OCI-LY1 (cell line): ENCODE measurements at regions not wholly inside any gene's neighbourhood (a gene's known extent, or its start where the extent isn't known, plus 50 kb on each side); places are given as distances from the start of the nearest gene placed in this dataset.

Experiments used
- H2AFZ ChIP-seq: fragments of 200-600 bp; sonication (generic), shearing (Covaris generic); 2 replicates; pipeline ENCODE4 v1.6.0; 2014; ENCODE audit warnings: antibody characterized with exemption, mild to moderate bottlenecking, low read length
- H3F3A ChIP-seq: fragments of 200-600 bp; sonication (generic), shearing (Covaris generic); 2 replicates; pipeline ENCODE4 v1.6.0; 2014; ENCODE audit warnings: mild to moderate bottlenecking, antibody characterized with exemption, low read length, moderate library complexity; ENCODE audit not compliant: insufficient read depth
- H3K27ac ChIP-seq: fragments of 200-600 bp; sonication (generic); 2 replicates; pipeline ENCODE4 v1.5.1; 2014; ENCODE audit warnings: low read length, mixed run types, mild to moderate bottlenecking, low read depth; ENCODE audit not compliant: poor library complexity, severe bottlenecking
- H3K27me3 ChIP-seq: fragments of 200-600 bp; sonication (generic); 2 replicates; pipeline ENCODE4 v1.6.0; 2014; ENCODE audit warnings: antibody characterized with exemption, mild to moderate bottlenecking, low read length, moderate library complexity; ENCODE audit not compliant: insufficient read depth
- H3K36me3 ChIP-seq: fragments of 200-600 bp; sonication (generic); 2 replicates; pipeline ENCODE4 v1.6.1; 2014; ENCODE audit warnings: mild to moderate bottlenecking, antibody characterized with exemption, low read length, moderate library complexity, mixed read lengths; ENCODE audit not compliant: insufficient read depth
- H3K4me1 ChIP-seq: fragments of 200-600 bp; sonication (generic); 2 replicates; pipeline ENCODE4 v1.5.1; 2014; ENCODE audit warnings: mild to moderate bottlenecking, low read length, moderate library complexity; ENCODE audit not compliant: insufficient read depth, severe bottlenecking
- H3K4me2 ChIP-seq: fragments of 200-600 bp; sonication (generic), shearing (Covaris generic); 2 replicates; pipeline ENCODE4 v1.6.1; 2014; ENCODE audit warnings: low read length
- H3K4me3 ChIP-seq: fragments of 200-600 bp; sonication (generic); 2 replicates; pipeline ENCODE4 v1.5.1; 2014; ENCODE audit warnings: low read length, low read depth, mild to moderate bottlenecking, mixed read lengths; ENCODE audit not compliant: poor library complexity, severe bottlenecking
- H3K79me2 ChIP-seq: fragments of 200-600 bp; shearing (Covaris generic); 2 replicates; pipeline ENCODE4 v1.6.1; 2016; ENCODE audit warnings: mixed run types, low read length, mixed read lengths; ENCODE audit not compliant: insufficient read depth
- H3K9ac ChIP-seq: fragments of 200-600 bp; sonication (generic), shearing (Covaris generic); 2 replicates; pipeline ENCODE4 v1.6.1; 2014; ENCODE audit warnings: mild to moderate bottlenecking, low read length, mixed read lengths
- H3K9me2 ChIP-seq: fragments of 200-600 bp; sonication (generic), shearing (Covaris generic); 2 replicates; pipeline ENCODE4 v1.6.1; 2014; ENCODE audit warnings: low read depth, mild to moderate bottlenecking, low read length, mixed read lengths
- H3K9me3 ChIP-seq: fragments of 200-600 bp; shearing (Covaris generic); 2 replicates; pipeline ENCODE4 v1.6.1; 2014; ENCODE audit warnings: low read length, mixed read lengths
- H4K20me1 ChIP-seq: fragments of 200-600 bp; sonication (generic), shearing (Covaris generic); 2 replicates; pipeline ENCODE4 v1.6.0; 2016; ENCODE audit warnings: mild to moderate bottlenecking, low read length; ENCODE audit not compliant: insufficient read depth
- EZH2 ChIP-seq: fragments of 200-600 bp; sonication (generic), shearing (Covaris generic); IDR thresholded peaks from 2 replicates; pipeline ENCODE4 v1.8.0; 2017; ENCODE audit warnings: borderline replicate concordance, mixed run types, mild to moderate bottlenecking, antibody characterized with exemption, low read length, moderate library complexity, mixed read lengths
- TF ChIP-seq, protein P1 (sequence below): fragments of 200-600 bp; sonication (generic), shearing (Covaris generic); IDR thresholded peaks from 2 replicates; pipeline ENCODE4 v1.5.1; 2017; ENCODE audit warnings: mild to moderate bottlenecking, antibody characterized with exemption, low read length, moderate library complexity, mixed read lengths

DNA sequence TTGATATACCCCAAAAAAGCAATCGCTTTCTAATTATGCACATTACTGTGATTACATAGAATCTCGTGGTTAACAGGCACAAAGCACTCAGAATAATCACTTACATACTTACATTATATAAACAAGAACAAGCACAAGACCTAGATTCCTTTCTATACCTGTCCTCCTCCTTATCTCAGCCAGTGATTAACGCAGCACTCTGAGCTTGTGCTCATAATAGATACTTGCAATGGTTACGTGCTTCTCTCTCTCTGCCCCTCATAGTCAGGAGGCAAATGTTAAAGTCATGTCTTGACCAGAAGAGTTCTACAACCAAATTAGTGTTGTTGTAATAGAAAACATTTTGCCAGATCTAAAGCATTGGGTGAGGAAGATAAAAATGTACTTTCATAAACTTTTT is 342.2 kb upstream of the PKDCC start:
- no peaks in the 10 kb centered on the region for H3K9me2 ChIP-seq
- no peaks in the 10 kb centered on the region for H3K4me1 ChIP-seq
- no peak overlapping the region for H3K9ac ChIP-seq
- TF ChIP-seq EZH2, result no peak
- H3K27me3 ChIP-seq, result 0 out of 2 replicates have a peak, but pooled peaks cover 5% of the 10 kb centered on the region
- H3K4me3 ChIP-seq, result no peak overlapping the region
- no peaks in the 10 kb centered on the region for H3K36me3 ChIP-seq
- H3K79me2 ChIP-seq, result no peaks in the 10 kb centered on the region
- no peak overlapping the region for H3K27ac ChIP-seq
- no peak overlapping the region for H3K4me2 ChIP-seq
- H2AFZ ChIP-seq, result no peak overlapping the region
- no peaks in the 10 kb centered on the region for H3K9me3 ChIP-seq
- no peaks in the 10 kb centered on the region for H3F3A ChIP-seq
- H4K20me1 ChIP-seq, result no peaks in the 10 kb centered on the region

DNA sequence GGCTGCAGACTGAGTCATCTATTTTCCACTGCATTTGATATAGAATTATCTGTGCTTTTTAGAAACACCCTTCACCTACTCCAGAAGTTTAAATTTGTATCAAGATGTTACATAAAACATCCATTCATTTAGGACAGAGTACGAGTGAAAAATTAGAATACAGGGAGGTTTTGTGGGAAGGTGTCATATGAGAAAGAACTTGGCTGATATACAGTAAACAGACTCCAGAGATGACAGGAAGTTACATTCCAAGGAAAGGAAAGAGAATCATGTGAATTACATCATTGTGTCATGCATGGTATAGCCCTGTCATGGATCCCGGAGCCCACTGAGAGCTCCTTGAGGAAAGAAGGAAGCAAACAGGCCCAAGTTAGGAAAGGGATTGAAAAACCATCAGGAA is 341.5 kb upstream of the PKDCC start:
- Histone ChIP-seq H3K27ac (no peak overlapping the region), H3K36me3 (no peaks in the 10 kb centered on the region)

DNA sequence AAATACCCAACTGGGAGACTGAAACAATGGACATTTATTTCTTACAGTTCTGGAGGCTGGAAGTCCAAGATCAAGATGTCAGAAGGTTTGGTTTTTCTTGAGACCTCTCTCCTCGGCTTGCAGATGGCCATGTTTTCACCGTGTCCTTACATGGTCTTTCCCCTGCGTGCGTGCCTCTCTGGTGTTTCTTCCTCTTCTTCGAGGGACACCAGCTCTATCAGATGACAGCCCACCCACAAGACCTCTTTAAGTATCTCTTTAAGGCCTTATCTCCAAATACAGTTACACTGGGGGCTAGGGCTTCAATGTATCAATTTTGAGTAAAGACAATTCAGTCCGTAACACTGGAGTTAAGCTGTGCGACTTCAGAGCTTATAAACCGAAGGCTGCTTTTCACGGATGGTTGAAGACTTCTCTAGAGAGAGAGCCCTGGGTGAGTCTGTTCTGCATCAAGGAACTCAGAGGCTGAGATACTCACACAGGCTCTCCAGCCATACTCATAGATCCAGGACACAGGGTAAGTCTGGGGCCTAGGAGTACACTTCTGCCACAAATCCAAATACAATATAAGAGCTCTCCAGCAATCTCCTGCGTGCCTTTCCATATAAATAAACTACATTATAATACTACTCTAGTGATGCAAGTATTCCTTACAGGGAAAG is 339.9 kb upstream of the PKDCC start:
- Histone ChIP-seq H3F3A (no peaks in the 10 kb centered on the region), H3K9ac (no peak overlapping the region), H2AFZ (no peak overlapping the region), H3K9me2 (no peaks in the 10 kb centered on the region), H3K4me1 (no peaks in the 10 kb centered on the region), H3K4me3 (no peak overlapping the region), H4K20me1 (no peaks in the 10 kb centered on the region), H3K79me2 (no peaks in the 10 kb centered on the region), H3K36me3 (no peaks in the 10 kb centered on the region), H3K9me3 (no peaks in the 10 kb centered on the region), H3K27me3 (0 out of 2 replicates have a peak, but pooled peaks cover 5% of the 10 kb centered on the region), H3K4me2 (no peak overlapping the region), H3K27ac (no peak overlapping the region)
- TF ChIP-seq, protein P1, sequence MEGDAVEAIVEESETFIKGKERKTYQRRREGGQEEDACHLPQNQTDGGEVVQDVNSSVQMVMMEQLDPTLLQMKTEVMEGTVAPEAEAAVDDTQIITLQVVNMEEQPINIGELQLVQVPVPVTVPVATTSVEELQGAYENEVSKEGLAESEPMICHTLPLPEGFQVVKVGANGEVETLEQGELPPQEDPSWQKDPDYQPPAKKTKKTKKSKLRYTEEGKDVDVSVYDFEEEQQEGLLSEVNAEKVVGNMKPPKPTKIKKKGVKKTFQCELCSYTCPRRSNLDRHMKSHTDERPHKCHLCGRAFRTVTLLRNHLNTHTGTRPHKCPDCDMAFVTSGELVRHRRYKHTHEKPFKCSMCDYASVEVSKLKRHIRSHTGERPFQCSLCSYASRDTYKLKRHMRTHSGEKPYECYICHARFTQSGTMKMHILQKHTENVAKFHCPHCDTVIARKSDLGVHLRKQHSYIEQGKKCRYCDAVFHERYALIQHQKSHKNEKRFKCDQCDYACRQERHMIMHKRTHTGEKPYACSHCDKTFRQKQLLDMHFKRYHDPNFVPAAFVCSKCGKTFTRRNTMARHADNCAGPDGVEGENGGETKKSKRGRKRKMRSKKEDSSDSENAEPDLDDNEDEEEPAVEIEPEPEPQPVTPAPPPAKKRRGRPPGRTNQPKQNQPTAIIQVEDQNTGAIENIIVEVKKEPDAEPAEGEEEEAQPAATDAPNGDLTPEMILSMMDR, result no peak
- no peak for TF ChIP-seq EZH2

More for the DNA sequence above, 341.5 kb upstream of the PKDCC start:
- no peaks in the 10 kb centered on the region for H3K9me3 ChIP-seq
- no peaks in the 10 kb centered on the region for H4K20me1 ChIP-seq
- no peaks in the 10 kb centered on the region for H3K79me2 ChIP-seq
- H3K4me2 ChIP-seq, result no peak overlapping the region
- H2AFZ ChIP-seq, result no peak overlapping the region
- no peaks in the 10 kb centered on the region for H3K4me1 ChIP-seq
- no peak overlapping the region for H3K4me3 ChIP-seq
- H3K9ac ChIP-seq, result no peak overlapping the region
- TF ChIP-seq EZH2, result no peak
- TF ChIP-seq, protein P1, result no peak
- H3K9me2 ChIP-seq, result no peaks in the 10 kb centered on the region
- 0 out of 2 replicates have a peak, but pooled peaks cover 5% of the 10 kb centered on the region for H3K27me3 ChIP-seq
- no peaks in the 10 kb centered on the region for H3F3A ChIP-seq
